ENCODE measurements at regions not wholly inside any gene's neighbourhood (a gene's known extent, or its start where the extent isn't known, plus 50 kb on each side); places are given as distances from the start of the nearest gene placed in this dataset.

DNA sequence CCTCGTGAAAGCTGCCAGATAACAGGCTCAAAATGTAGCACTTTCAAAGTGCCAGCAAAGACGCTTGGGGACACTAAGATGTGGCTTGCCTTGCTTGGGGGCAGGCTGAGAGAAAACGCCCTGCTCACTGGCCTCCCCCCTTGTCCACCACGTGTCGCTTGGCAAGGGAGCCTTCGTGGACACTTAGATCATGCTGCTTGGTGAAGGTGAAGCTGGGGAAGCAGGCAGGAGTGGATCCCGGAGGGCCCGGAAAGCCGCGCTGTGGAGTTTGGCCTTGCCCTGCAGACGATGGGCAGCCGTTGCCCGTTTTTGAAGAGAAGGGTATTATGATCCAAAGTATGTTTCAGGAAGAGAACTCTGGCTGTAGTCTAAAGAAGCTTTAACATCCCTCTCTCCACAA, 53.4 kb upstream of the BDKRB2 start:
- TF ChIP-seq, protein P1, sequence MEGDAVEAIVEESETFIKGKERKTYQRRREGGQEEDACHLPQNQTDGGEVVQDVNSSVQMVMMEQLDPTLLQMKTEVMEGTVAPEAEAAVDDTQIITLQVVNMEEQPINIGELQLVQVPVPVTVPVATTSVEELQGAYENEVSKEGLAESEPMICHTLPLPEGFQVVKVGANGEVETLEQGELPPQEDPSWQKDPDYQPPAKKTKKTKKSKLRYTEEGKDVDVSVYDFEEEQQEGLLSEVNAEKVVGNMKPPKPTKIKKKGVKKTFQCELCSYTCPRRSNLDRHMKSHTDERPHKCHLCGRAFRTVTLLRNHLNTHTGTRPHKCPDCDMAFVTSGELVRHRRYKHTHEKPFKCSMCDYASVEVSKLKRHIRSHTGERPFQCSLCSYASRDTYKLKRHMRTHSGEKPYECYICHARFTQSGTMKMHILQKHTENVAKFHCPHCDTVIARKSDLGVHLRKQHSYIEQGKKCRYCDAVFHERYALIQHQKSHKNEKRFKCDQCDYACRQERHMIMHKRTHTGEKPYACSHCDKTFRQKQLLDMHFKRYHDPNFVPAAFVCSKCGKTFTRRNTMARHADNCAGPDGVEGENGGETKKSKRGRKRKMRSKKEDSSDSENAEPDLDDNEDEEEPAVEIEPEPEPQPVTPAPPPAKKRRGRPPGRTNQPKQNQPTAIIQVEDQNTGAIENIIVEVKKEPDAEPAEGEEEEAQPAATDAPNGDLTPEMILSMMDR (conservative IDR thresholded peaks at IDR 0.05; ENCODE audit: low read depth, low read length): no peak
- no peak for TF ChIP-seq RAD21 (IDR thresholded peaks at IDR 0.05; ENCODE audit: low read length)
- TF ChIP-seq ELK1 (IDR thresholded peaks at IDR 0.05; ENCODE audit: borderline replicate concordance, low read depth, low read length): no peak
- TF ChIP-seq BHLHE40 (IDR thresholded peaks at IDR 0.05; ENCODE audit: low read depth, low read length): no peak
- no peak for TF ChIP-seq SMC3 (IDR thresholded peaks at IDR 0.05; ENCODE audit: low read depth, low read length)
- TF ChIP-seq NFE2L2 (IDR thresholded peaks at IDR 0.05; ENCODE audit: low read depth, low read length): no peak
- TF ChIP-seq POLR2A (IDR thresholded peaks at IDR 0.05; ENCODE audit: low read depth, low read length): no peak
- no peak for TF ChIP-seq CEBPB (IDR thresholded peaks at IDR 0.05; ENCODE audit: low read depth, low read length)
- TF ChIP-seq MAZ (IDR thresholded peaks at IDR 0.05; ENCODE audit: borderline replicate concordance, low read depth, low read length): no peak
- no peak for TF ChIP-seq CHD1 (IDR thresholded peaks at IDR 0.05; ENCODE audit: low read depth, low read length)
- no peak for TF ChIP-seq USF2 (IDR thresholded peaks at IDR 0.05; ENCODE audit: low read depth, low read length)
- TF ChIP-seq RFX5 (IDR thresholded peaks at IDR 0.05; ENCODE audit: low read depth, low read length): no peak
- no peak for TF ChIP-seq RCOR1 (IDR thresholded peaks at IDR 0.05; ENCODE audit: insufficient replicate concordance, low read length)
- no peak for TF ChIP-seq MXI1 (IDR thresholded peaks at IDR 0.05; ENCODE audit: borderline replicate concordance, low read depth, low read length)

All from IMR-90 (cell line).